ENCODE measurements at regions not wholly inside any gene's neighbourhood (a gene's known extent, or its start where the extent isn't known, plus 50 kb on each side); places are given as distances from the start of the nearest gene placed in this dataset.
"Not testable (repeated sequence)": the region's sequence is repeated elsewhere in the genome, so short reads cannot be mapped to it uniquely, and the experiment has no call there.

DNA sequence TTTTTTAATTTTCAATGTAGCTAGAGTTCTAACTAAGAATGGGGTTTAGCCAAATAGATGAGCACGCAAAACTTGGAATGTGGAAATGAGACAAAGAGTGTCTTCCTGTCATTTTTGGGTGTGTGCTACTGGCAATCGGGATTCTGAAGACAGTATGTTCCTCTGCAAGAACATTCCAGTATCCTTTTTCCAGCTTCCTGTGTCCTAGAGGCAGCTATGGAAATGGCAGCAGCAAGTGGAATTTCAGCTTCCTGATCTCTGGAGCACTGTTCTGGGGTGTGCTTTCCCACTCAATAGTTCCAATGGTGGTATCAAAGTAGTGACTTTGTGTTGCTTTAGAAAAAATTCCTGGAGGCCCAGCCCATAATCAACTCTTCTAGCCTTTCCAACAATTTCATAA, 642.9 kb upstream of the KCNMB2 start:
- Mint-ChIP-seq H3K4me1 (no peaks in the 10 kb centered on the region), H3K4me3 (no peak overlapping the region), H3K27me3 (no peaks in the 10 kb centered on the region), H3K36me3 (peaks cover 2% of the 10 kb centered on the region), H3K27ac (no peak overlapping the region), H3K9me3 (peaks cover 8% of the 10 kb centered on the region)

- H3K9me3 Mint-ChIP-seq, result peaks cover 8% of the 10 kb centered on the region
- H3K4me1 Mint-ChIP-seq, result no peaks in the 10 kb centered on the region
- no peak overlapping the region for H3K4me3 Mint-ChIP-seq
- peaks cover 2% of the 10 kb centered on the region for H3K36me3 Mint-ChIP-seq
- no peaks in the 10 kb centered on the region for H3K27me3 Mint-ChIP-seq
- H3K27ac Mint-ChIP-seq, result no peak overlapping the region
Measured at GRCh38 chr3:177894081-177894728, 642.0 kb upstream of the KCNMB2 start.

GRCh38 chr3:177898185-177898584, 638.1 kb upstream of the KCNMB2 start:
- no peak overlapping the region for H3K27ac Mint-ChIP-seq
- peaks cover 18% of the 10 kb centered on the region for H3K9me3 Mint-ChIP-seq
- H3K4me3 Mint-ChIP-seq, result no peak overlapping the region
- no peaks in the 10 kb centered on the region for H3K4me1 Mint-ChIP-seq
- H3K36me3 Mint-ChIP-seq, result peaks cover 6% of the 10 kb centered on the region
- no peaks in the 10 kb centered on the region for H3K27me3 Mint-ChIP-seq

DNA sequence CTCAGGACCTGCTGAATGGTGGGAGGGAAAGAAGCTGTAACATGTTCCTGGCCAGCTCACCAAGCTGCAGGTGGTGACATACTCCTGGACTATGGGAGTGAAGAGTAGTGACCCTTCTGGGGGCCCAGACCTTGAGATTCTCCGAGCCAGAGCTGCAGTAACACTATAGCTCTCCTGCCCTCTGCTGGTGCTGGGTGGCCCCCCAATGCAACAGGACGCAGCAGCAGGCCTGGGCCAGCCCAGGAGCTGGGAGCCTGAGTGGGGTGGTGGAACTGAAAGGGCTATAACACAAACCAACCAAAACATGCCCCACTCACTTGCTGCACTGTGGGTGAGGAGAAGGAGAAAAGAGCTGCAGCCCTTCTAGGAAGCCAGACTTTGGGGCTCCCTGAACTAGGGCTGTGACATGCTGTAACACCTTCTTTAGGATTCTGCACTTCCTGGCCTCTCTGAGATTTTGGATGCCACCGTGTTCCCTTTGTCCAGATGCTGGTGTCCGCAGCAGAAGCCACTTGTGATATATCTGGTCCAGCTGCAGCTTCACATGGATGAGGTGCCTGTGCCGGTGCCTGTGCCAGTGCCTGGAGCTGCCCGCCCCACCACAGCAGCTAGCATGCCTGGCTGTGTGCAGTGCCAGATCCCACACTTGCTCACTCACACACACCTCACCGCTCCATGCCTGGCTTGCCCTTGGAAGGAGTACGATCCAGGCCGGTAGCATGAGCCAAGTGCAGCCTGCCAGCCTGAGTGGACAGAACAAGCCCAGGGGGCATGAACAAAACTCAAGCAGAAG, 636.8 kb upstream of the KCNMB2 start:
- Mint-ChIP-seq H3K36me3 (peaks cover 6% of the 10 kb centered on the region), H3K4me3 (no peak overlapping the region), H3K9me3 (peaks cover 18% of the 10 kb centered on the region), H3K4me1 (no peaks in the 10 kb centered on the region), H3K27ac (no peak overlapping the region), H3K27me3 (no peaks in the 10 kb centered on the region)

DNA sequence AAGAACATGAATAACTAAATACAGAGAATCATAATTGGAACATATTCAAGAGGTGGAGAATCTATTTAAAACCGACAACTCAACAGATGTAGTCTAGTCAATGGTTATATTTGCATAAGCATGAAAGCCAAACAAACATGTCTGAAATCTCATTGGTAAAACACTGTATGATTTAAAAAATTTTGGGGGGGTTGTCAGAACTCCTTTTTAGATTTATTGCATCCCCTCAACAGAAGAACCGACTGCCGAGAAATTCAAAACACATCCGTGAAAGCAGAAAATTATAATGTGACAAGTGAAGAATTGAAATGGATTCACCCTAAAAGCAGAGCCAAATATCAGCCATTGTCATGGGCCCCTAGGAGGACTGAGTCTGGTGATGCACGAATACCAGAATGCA, 633.4 kb upstream of the KCNMB2 start:
- peaks cover 3% of the 10 kb centered on the region for H3K36me3 Mint-ChIP-seq
- H3K4me3 Mint-ChIP-seq, result no peak overlapping the region
- no peaks in the 10 kb centered on the region for H3K4me1 Mint-ChIP-seq
- no peaks in the 10 kb centered on the region for H3K27me3 Mint-ChIP-seq
- peaks cover 12% of the 10 kb centered on the region for H3K9me3 Mint-ChIP-seq
- no peak overlapping the region for H3K27ac Mint-ChIP-seq

- Mint-ChIP-seq H3K4me3 (no peak overlapping the region), H3K27me3 (no peaks in the 10 kb centered on the region), H3K9me3 (peaks cover 13% of the 10 kb centered on the region), H3K4me1 (no peaks in the 10 kb centered on the region), H3K36me3 (peaks cover 3% of the 10 kb centered on the region), H3K27ac (no peak overlapping the region)
Measured at GRCh38 chr3:177904621-177905020, 631.6 kb upstream of the KCNMB2 start.

- no peak overlapping the region for H3K27ac Mint-ChIP-seq
- no peak overlapping the region for H3K4me3 Mint-ChIP-seq
- no peaks in the 10 kb centered on the region for H3K4me1 Mint-ChIP-seq
- H3K9me3 Mint-ChIP-seq, result peaks cover 10% of the 10 kb centered on the region
- no peaks in the 10 kb centered on the region for H3K27me3 Mint-ChIP-seq
- H3K36me3 Mint-ChIP-seq, result no peaks in the 10 kb centered on the region
Measured at GRCh38 chr3:177905173-177906125, 630.8 kb upstream of the KCNMB2 start.

GRCh38 chr3:177906126-177906511, 630.1 kb upstream of the KCNMB2 start:
- Mint-ChIP-seq H3K36me3 (no peaks in the 10 kb centered on the region), H3K9me3 (peaks cover 10% of the 10 kb centered on the region), H3K4me3 (no peak overlapping the region), H3K4me1 (no peaks in the 10 kb centered on the region), H3K27ac (no peak overlapping the region), H3K27me3 (no peaks in the 10 kb centered on the region)

GRCh38 chr3:177906578-177907229, 629.5 kb upstream of the KCNMB2 start:
- Mint-ChIP-seq H3K9me3 (peaks cover 5% of the 10 kb centered on the region), H3K4me1 (no peaks in the 10 kb centered on the region), H3K27ac (no peak overlapping the region), H3K4me3 (no peak overlapping the region), H3K36me3 (no peaks in the 10 kb centered on the region), H3K27me3 (no peaks in the 10 kb centered on the region)

DNA sequence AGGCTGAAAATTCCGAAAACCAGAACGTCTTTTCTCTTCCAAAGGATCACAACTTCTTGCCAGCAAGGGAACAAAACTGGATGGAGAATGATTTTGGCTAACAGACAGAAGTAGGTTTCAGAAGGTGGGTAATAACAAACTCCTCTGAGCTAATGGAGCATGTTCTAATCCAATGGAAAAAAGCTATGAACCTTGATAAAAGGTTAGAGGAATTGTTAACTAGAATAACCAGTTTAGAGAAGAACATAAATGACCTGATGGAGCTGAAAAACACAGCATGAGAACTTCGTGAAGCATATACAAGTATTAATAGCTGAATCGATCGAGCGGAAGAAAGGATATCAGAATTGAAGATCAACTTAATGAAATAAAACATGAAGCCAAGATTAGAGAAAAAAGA, 626.7 kb upstream of the KCNMB2 start:
- H3K36me3 Mint-ChIP-seq, H3K4me1 Mint-ChIP-seq, H3K27me3 Mint-ChIP-seq, H3K4me3 Mint-ChIP-seq: not testable (repeated sequence)
- Mint-ChIP-seq H3K27ac (peak overlapping the region; percentile 1), H3K9me3 (peaks cover 11% of the 10 kb centered on the region)

DNA sequence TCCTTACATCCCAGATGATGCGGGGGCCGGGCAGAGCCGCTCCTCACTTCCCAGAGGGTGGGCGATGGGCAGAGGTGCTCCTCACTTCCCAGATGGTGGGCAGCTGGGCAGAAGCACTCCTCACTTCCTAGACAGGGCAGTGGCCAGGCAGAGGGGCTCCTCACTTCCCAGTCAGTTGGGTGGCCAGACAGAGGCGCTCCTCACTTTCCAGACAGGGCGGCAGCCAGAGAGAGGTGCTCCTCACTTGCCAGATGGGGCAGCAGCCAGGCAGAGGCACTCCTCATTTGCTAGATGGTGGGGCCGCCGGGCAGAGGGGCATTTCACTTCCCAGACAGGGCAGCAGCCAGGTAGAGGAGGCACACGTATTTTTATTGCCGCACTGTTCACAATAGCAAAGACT, 622.0 kb upstream of the KCNMB2 start:
- no peak overlapping the region for H3K27ac Mint-ChIP-seq
- H3K4me1 Mint-ChIP-seq, result no peaks in the 10 kb centered on the region
- peaks cover 11% of the 10 kb centered on the region for H3K9me3 Mint-ChIP-seq
- H3K27me3 Mint-ChIP-seq, result no peaks in the 10 kb centered on the region
- H3K36me3 Mint-ChIP-seq, result no peaks in the 10 kb centered on the region
- no peak overlapping the region for H3K4me3 Mint-ChIP-seq

- H3K4me1 Mint-ChIP-seq, result no peaks in the 10 kb centered on the region
- peaks cover 6% of the 10 kb centered on the region for H3K9me3 Mint-ChIP-seq
- no peak overlapping the region for H3K4me3 Mint-ChIP-seq
- no peaks in the 10 kb centered on the region for H3K36me3 Mint-ChIP-seq
- H3K27ac Mint-ChIP-seq, result no peak overlapping the region
- H3K27me3 Mint-ChIP-seq, result no peaks in the 10 kb centered on the region
Measured at GRCh38 chr3:177916461-177916860, 619.8 kb upstream of the KCNMB2 start.

- Mint-ChIP-seq H3K4me3 (no peak overlapping the region), H3K27me3 (no peaks in the 10 kb centered on the region), H3K27ac (no peak overlapping the region), H3K36me3 (no peaks in the 10 kb centered on the region), H3K4me1 (no peaks in the 10 kb centered on the region), H3K9me3 (peaks cover 6% of the 10 kb centered on the region)
Measured at GRCh38 chr3:177917234-177917861, 618.9 kb upstream of the KCNMB2 start.

DNA sequence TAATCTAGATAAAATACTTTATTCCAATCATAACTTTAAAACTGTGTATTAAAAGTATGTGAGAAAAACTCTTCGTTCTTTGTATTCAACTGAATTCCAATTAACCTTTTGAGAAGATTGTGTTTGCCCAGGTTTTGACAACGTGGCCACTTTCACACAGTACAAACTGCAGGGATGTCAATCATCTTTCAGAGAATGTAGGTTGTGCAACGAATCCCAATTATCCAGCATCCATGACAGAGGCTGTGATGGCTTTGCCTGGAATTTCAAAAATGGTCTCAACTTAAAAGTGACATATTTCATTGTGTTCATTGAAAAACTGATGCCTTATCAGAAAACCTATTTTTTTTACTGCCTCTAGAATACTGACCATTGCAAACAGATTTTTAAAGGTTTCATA, 615.1 kb upstream of the KCNMB2 start:
- Mint-ChIP-seq H3K36me3 (peaks cover 2% of the 10 kb centered on the region), H3K27ac (no peak overlapping the region), H3K27me3 (no peaks in the 10 kb centered on the region), H3K4me3 (no peak overlapping the region), H3K4me1 (no peaks in the 10 kb centered on the region), H3K9me3 (peaks cover 9% of the 10 kb centered on the region)

DNA sequence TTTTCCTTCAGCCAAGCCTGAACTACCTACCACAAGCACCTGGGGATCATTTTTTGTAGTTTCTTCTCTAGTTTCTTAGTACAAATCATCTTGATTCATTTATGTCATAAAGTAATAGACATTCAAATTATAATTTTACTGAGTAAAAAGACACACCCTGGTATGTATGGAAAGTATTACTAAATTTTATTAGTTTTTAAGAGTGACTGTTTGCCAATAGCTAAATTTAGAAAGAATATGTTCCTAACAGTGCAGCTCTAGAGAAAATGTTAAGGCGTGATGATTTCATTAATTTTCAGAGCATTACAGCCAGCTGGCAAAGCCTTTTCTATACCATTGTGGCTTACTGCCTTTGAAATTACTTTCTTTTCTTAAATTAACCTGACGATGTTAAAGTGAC, 612.0 kb upstream of the KCNMB2 start:
- Mint-ChIP-seq H3K27ac (no peak overlapping the region), H3K4me1 (no peaks in the 10 kb centered on the region), H3K27me3 (no peaks in the 10 kb centered on the region), H3K36me3 (peaks cover 2% of the 10 kb centered on the region), H3K4me3 (no peak overlapping the region), H3K9me3 (peaks cover 9% of the 10 kb centered on the region)

Measured in activated naive CD4-positive, alpha-beta T cell treated with anti-CD3 and anti-CD28 coated beads, Interleukin-2, amount 50 U/mL, for 24 hours (primary cell).